Left kidney (tissue), 1 donor: ENCODE measurements at regions not wholly inside any gene's neighbourhood (a gene's known extent, or its start where the extent isn't known, plus 50 kb on each side); places are given as distances from the start of the nearest gene placed in this dataset.
A peak's percentile ranks its signal among the peaks of the same experiment; 100 is the strongest.

ENCODE experiments used
- DNase-seq: peaks from one replicate; pipeline ENCODE4 v3.0.0-alpha.2; 2013

GRCh38 chr7:8937204-8937603 is 503.8 kb downstream of the NXPH1 start:
- DNase-seq = no peak

- no peak for DNase-seq
Observed at GRCh38 chr7:8938044-8938805, 504.8 kb downstream of the NXPH1 start.

DNA sequence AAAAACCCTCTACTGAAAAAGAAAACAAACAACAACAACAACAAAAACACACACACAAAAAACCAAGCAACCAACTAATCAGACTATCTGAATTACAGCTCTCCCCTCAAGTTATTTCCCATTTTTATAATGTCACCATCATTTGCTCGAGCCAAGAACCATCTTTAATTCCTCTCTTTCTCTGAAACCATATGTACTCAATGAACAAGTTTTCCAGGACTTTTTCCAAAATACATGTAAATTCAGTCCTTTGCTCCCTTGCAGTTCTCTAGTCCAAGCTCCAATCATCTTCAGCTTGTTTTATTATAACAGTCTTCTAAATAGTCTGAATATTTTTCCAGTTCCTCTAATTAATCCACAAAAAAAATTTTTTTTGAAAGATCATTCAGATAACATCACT is 506.0 kb downstream of the NXPH1 start:
- no peak for DNase-seq

DNA sequence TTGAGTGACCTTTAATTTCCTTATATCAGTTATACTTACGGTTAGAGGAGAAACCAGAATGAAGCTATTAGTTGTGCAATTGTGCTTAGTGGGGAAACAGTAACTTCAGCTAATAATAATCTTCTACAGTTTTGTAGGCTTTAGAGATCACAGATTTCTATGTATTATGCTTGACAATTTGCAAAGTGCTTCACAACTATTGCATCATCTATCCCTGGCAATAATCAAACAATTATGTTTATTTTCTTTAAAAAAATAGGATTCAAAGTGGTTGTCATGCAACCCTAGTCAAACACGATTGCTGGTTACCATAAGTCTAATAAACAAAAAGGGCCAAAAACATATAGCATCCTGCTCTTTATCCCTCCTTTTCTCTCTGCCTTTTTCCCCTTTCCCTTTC is 530.3 kb downstream of the NXPH1 start:
- DNase-seq = no peak

DNA sequence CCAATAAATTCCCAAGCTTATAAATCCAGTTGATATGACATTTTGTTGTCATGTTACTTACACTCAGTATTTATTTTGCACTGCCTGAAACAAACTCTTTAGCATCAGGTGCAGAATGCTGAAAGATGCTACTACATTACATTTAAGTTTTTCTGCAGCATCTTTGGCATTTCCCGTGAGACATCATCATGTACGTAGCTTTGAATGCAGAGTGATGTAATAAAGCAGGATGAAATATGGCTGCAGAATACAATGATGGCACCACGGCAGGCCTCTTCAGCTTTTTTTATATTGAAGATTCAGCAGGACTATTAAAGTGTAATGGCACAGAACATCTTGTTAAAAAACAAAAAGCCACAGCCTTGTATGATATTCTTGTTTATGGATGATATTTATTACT is 531.8 kb downstream of the NXPH1 start:
- DNase-seq = no peak

- DNase-seq = no peak
Observed at GRCh38 chr7:8973601-8974000, 540.2 kb downstream of the NXPH1 start.

- DNase-seq = no peak
Observed at GRCh38 chr7:8975681-8976080, 542.3 kb downstream of the NXPH1 start.

GRCh38 chr7:8982338-8982992 is 549.1 kb downstream of the NXPH1 start:
- DNase-seq = no peak

- DNase-seq = no peak
Observed at GRCh38 chr7:8985255-8985654, 551.8 kb downstream of the NXPH1 start.

- DNase-seq = no peak
Observed at GRCh38 chr7:8988267-8988666, 554.9 kb downstream of the NXPH1 start.

DNA sequence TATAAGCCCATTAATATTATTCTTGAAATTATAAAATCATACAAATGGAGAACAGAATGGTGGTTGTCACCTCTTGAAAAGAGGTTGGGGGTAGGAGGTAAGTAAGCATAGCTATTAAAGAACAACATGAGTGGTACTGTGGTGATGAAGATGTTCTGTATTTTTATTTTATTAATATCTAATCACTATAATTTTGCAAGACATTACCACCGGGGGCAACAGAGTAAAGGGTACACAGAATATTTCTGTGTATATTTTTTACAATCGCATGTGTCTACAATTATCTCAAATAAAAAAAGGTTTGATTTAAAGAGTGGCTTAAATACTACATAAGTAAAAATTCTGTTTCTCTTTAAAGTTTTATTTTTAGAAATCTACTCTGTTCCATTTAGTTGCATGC is 557.8 kb downstream of the NXPH1 start:
- no peak for DNase-seq

- no peak for DNase-seq
Observed at GRCh38 chr7:8998762-8999161, 565.4 kb downstream of the NXPH1 start.

DNA sequence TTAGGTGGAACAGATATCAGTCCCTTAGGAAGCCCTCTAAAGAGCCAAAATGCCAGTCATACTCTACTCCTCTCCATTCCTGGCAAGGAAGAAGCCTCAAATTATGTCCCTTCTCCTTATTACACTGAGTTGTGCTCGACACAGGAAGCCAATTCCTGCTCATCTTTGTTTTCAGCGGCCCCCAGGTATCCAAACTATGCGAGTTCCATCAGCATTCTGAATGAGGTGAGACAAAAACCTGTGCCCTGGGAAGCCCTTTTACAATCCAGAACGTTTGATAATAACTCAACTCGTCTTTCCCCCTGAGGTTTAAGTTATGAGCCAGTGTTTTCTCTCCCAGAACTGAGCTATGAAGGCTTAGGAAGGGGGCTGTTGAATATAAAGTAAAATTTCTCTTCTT is 580.5 kb downstream of the NXPH1 start:
- no peak for DNase-seq

- DNase-seq = peak; percentile 61
Observed at GRCh38 chr7:9017286-9017685, 583.9 kb downstream of the NXPH1 start.

- no peak for DNase-seq
Observed at GRCh38 chr7:9022456-9022855, 589.0 kb downstream of the NXPH1 start.

DNA sequence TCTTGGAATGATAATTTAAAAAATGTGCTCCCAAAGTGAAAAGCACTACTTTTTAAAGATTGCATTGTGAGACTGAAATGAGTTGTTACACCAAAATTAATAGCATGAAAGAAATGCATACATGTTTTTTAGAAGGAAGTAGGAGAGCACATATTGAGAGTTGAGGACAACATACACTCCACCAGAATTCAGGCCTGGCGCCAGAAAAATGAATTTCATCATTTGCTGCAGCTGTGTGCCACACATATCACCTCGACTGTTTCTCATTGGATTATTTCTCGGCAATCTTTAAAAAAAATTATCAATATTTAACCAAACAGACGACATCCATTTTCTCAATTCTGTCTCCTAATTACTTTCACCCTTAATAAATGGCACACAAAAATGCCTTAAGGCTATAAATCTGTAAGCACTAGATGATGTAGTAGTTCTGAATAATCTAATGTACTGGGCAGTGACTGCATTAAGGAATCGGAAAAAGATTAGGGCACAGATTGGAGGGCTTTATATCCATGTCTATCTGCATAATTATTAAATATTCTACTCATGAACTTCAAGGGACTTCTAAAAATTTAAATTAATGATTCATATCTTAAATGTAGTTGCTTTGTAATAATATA is 590.4 kb downstream of the NXPH1 start:
- DNase-seq = no peak

DNA sequence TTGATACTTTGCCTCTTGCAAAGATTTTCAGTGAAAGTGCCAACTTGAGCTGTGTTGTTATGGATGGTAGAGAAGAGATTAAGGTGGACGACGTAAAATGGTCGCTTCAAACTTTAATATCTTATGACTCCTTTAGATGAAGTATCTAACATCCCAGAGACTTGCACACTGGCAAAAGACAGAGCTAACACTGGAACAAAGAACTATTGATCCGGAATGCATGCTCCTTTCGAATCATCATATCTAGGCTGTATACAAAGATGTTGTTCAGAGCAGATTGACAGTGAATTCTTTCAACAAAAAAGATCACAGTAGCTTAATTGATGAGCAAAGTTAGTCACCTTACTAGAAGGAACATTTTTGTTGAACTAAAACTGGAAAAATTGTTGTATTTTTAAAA is 592.7 kb downstream of the NXPH1 start:
- DNase-seq = no peak

GRCh38 chr7:9028012-9028411 is 594.6 kb downstream of the NXPH1 start:
- DNase-seq = no peak

DNA sequence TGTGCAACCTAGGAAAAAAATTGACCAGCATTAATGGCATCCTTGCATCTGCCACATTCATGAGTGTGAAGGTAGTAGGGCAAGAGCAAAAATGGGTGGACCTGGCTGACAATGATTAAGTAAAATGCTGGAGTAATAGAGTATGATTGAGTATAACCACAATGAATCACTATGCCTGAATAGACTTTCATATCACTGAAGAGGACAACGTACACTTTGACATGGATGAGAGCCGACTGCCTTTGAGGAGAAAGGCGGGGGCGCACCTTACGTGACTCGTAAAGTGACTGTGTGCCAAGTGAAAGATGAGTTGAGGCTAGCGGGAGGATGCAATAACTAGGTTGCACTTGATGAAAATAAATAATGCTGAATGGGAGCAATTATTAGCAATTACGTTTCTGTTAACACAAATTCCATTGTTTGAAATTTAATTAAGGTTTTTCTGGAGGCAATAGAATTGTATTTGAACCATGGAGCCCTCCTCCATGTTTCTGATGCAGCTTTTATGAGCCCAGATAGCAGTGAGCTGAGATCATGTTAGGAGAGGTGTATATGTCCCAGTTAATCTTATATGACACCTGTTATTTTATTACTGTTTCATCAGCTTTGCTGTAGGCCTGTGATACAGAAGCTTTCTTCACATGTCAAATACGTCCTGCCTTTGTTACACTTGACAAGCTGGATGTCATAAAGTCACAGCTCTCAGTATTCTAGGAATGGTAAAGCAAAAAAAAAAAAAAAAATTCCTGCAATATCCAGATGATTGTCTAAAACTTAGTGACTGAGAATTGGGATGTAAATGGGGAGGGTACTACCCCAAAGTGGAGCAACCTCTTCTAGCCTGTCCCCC is 596.5 kb downstream of the NXPH1 start:
- no peak for DNase-seq

- DNase-seq = no peak
Observed at GRCh38 chr7:9030976-9031375, 597.6 kb downstream of the NXPH1 start.

GRCh38 chr7:9031386-9031785 is 598.0 kb downstream of the NXPH1 start:
- no peak for DNase-seq

DNA sequence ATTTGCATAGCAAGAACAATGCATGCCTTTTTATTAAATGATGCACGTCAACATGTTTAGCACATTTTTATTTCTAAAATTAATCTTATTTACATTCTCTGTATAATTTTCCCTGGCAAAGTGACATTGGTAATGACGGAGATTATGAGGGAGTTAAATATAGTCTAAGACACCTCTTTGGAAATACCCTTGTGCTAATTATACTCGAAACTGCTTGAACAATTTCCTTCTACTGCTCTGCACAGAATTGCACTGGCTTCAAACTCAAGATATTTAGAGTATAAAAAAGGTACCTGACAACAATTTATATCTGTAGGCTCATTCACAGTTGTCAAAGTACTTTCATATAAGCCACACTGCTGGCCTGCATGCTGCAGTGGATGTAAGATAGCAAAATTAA is 602.7 kb downstream of the NXPH1 start:
- DNase-seq = no peak
